Retina (tissue), 1 donor: ENCODE measurements at regions not wholly inside any gene's neighbourhood (a gene's known extent, or its start where the extent isn't known, plus 50 kb on each side); places are given as distances from the start of the nearest gene placed in this dataset.

Source experiments
- DNase-seq: peaks from one replicate; pipeline ENCODE4 v3.0.0-alpha.2; 2016

DNA sequence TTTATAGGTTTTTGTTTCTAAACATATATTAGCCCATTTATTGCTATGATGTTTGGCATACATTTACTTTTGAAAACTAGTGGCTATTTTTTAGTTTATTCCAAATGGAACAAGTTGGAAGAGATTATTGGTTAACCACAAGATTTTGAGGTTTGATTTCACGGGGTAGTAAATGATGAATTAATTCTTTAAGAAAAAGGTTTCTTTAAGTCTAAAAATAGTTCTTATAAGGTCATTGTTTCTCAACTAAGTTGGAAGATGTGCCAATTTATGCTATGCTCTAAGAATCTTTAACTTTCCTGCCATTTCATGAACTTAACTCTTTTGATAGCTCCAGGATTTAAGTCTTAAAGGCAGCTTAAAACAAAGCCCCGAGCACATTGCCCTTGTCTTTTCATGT is 183.8 kb downstream of the LMO4 start:
- DNase-seq, result no peak

DNA sequence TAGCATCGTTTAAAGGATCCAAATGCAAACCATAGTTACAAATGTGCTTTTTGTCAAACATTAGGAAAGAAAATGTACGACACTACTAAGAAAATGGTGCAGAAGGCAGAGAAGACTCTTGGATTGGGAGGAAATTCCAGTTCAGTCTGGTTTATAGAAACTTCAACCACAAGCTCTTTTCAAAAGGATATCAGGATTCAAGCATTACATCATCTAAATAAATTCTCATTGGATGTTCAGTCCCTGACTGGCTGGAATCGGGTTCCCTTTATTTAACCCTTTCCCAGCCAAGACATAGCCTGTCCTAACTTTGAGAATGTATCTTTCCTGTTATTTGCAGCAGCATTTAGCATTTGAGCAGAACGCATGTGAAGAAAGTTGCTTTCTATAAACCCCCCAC is 184.6 kb downstream of the LMO4 start:
- DNase-seq, result no peak

DNA sequence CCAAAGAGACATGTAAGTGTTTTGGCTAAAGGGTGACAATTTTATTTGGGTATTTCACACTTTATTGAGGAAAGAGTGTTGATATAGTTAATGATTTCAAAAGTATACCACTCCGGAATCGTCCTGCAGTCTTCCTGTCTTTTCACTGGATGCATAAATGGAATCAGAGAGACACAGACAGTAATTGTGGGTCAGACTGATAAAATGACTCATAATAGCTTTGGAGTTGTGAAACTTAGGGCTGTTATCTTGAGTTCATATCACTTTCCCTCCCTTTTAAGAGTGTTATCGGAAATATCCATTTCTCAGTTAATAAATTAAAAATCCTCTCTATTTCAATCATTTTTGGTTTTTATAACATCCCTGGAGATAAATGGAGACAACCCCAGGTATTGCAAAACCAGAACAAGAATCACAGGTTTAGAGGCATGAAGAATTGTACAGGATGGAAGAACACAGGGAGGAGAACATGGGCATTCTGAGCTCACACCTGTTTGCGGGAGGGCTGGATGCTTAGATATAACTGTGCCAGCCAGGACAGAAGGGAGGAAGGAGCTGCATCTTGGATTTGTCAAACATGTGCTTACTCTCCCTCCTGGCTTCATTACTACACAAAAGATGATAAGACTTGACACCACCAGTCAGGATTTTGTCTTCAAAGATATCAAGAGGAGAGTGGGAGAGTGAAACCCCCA is 185.4 kb downstream of the LMO4 start:
- no peak for DNase-seq

DNA sequence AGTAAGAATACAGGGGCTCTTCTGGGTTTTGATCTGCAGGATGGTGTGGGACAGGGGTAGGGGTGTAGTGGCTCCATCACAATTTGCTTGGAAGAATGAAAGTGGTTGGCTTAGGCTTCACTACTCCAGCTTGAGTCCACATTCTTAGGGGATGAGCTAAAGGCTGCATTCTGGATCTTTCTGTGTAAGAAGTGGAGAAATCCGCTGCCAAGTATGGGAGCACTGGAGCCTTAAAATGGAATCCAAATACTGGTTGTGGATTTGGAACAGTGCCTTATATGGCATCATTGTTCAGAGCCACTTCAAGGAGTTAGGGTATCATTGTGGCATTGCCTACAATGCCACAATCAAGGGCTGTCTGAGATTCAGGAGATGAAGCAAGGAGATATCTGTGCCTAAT is 187.1 kb downstream of the LMO4 start:
- DNase-seq, result no peak

DNA sequence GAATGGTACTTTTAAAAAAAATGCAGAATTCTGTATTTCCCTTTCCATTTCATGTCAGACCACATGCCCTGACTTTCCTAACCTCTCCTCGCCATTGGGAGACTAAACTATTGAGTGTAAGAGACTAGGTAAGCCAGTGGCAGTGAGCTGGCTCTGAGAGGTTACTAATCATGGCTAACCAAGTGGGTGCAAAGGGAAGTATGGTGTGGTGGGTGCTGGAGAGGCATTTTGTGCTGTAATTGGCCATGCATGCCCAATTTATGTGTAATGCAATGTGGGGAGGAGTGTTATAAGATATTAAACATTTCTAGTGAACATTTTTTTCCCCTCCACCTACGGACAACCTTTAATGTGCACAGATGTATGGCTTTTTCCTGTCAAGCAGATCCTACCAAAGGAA is 190.1 kb downstream of the LMO4 start:
- no peak for DNase-seq

DNA sequence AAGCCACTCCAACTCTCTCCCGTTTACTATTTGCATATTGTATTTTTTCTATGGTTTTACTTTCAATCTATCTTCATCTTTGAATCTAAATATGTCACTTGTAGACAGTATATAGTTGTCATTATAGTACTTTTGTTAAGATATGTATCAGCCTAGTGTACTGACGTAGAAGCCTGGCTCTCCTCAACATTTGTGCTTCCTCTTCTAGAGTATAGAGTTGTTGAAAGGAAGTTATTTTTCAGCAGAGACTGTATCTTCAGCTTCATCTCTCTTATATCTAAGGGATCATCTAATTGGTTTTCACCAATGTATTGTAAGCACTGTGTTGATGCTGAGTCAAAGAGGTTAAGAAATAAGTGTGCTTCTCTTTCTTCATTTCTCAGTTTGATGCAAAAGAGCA is 192.8 kb downstream of the LMO4 start:
- DNase-seq, result no peak

DNA sequence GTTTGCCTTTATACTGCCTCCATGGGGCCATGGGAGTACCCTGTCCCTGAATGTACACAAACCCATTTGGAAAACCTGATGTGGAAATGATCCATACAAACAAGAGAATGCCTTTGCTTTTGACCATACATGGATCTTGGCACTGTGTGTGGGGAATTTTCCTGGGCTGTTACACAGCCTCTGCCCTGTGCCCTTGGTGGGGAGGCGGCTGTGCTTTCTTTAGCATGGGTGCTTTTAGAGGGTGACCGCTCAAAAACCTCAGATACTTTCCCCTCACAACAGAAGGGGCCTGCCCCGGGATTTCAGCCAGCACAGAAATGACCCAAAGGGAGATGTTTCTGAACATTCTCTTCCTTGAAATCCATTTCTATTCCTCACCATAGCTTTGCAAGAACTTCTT is 194.8 kb downstream of the LMO4 start:
- DNase-seq, result no peak

DNA sequence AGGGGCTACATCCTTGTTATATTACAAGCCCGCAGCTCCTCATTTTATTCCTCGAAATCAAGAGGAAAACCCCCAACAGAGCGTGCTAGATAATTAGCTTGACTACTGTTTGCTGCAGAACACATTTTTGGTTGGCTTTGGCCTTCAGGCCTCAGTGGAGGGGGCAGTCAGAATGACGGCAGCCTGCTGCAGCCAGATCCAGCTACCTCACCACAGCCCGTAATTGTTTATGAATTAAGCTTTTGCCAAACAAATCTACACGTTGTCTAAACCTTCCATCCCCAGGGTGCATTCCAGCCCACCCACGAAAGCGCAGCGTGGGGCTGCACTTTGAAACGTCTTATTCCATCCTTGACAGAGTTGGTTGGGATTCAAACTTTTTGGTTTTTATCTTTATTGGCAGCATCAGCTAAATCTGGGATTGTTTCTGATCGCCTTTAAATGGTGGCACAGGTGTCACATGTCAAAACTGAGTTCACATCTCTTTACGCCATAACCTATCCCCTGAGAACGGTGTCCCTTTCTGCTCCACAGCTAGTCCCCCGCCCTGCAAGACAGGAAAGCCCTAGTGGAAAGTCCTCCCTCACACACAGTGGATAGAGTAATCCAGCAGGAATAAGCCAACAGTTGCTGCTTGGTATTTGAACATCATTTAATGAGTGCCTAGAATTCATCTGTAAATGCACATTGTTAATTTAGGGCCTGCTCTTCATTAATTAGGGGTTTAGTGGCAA is 195.5 kb downstream of the LMO4 start:
- no peak for DNase-seq

DNA sequence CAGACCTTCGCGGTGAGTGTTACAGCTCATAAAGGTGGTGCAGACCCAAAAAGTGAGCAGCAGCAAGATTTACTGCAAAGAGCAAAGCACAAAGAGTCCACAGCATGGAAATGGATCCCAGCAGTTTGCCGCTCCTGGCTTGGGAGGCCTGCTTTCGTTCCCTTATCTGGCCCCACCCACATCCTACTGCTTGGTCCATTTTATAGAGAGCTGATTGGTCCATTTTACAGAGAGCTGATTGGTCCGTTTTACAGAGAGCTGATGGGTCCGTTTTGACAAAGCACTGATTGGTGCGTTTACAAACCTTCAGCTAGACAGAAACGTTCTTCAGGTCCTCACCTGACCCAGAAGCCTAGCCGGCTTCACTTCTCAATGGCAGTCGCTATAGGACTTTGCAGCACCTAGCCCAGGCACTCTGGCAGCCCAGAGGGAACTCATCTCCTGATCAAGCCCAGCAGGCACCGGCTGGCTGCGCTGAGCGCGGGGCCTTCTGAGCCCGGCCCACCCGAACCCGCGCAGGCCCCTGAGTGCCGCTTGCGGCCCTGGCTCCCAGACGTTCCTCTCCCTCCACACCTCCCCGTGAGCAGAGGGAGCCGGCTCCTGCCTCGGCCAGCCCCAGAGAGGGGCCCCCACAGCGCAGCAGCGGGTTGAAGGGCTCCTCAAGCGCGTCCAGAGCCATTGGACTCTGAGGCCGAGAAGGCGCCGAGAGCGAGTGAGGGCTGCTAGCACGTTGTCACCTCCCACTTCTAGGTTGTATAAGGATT is 200.3 kb downstream of the LMO4 start:
- no peak for DNase-seq

DNA sequence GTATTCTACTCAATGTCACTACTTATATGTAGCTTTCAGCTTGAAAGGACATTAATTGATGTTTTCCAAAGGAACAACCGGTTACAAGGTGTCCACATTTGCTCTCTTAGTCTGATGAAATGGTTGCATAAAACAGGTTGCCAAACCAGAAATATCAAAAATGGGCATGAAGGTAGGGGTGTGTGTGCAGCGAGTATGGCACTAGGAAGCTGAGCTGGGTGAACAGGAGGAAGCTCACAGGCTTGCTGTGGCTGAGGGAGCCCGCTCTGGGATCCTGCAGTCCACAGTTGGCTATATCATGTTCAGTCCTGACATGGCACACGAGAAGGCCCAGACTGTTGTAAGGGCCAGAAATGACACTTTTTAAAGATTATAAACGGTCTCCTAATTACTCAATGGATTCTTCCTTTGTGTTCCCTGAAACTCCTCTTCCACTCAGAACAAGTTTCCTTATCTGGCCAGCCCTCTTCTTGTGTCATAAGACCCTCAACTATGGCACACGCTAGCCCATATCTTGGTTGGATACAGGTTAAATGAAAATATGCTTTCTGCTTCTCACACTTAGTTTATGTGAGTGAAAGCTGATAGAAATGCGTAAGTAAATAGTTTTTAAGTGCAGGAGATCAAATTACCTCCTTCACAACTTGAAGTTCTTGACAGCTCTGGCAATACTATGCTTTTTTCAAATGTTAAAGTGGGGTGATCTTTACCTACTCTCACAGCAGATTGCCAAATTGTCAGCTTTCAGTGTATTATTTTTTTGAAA is 201.5 kb downstream of the LMO4 start:
- DNase-seq, result no peak

DNA sequence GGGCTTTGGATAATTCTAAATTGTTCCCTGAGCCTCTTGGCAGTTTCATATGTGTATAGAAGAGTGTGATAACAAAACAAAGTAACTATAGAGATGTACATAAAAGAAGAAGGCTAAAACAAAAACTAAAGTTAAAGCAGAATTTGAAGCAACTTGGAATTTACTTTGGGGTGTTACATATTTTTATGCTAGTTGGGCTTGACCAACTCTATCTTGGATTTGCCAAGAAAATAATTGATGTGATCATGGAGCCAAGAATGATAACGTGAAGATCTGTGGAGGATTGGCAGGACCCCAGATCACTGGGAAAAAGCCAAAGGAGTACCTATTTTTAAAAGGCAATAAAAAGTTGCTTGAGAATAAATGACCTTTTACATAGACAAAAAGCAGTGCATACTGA is 206.9 kb downstream of the LMO4 start:
- no peak for DNase-seq

DNA sequence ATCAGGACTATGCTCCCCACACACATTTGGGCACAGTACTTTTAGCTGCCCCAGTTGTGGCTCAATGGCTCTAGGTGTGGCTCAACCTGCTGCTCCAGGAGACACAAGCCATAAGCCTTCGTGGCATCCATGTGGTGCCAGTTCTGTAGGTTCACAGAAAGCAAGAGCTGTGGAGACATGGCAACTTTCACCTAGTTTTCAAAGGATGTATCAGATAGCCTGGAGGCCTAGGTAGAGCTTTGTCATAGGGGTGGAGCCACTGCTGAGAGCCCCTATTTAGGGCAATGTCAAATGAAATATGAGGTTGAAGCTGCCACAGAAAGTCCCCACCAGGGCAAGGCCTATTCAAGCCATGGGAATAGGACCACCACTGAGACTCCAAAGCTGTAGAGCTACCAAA is 210.5 kb downstream of the LMO4 start:
- DNase-seq, result no peak

DNA sequence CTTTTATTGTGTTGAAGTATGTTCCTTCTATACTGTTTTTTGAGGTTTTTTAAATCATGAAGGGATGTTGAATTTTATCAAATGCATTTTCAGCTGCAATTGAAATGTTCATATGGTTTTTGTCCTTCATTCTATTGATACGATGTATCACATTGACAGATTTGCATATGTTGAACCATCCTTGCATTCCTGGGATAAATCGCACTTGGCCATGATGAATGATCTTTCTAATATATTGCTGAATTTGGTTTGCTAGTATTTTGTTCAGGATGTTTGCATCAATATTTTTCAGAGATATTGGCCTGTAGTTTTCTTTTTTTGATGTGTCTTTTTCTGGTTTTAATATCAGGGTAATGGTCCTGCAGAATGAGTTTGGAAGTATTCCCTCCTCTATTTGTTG is 214.0 kb downstream of the LMO4 start:
- no peak for DNase-seq

DNA sequence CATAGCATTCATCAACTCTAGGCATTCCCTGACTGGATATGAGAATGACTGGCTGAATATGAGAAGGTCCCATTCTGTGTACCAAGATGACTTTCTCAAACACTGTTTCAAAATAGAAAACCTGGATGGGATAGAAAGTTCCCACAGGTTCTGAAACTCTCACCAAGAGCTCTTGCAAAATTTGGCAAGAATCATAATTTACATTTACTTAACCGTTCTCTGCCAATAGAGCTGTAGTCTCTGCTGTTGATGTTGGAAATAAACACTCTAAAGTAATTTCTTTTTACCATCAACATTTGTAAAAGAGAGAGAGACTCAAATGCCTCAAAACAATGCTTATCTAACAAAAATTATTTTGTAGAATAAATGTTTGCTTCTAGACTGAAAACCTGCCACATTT is 221.1 kb downstream of the LMO4 start:
- no peak for DNase-seq

DNA sequence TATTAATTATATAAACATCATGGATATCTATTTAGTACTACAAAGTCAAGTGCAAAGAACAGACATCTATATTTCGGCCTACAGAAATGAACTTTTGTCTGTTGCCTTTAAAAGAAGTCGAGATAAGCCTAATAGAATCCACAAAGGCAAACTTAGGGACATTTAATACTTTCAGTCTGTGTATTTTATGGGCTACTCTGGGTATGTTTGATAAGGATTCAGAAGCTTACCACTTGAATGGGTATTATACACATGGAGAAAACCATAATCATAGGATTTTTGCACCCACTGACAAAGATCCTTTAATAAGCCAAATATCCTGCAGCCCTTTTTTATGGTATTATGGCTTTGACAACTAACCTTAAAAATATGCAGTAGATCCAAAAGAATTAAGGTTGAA is 224.8 kb downstream of the LMO4 start:
- no peak for DNase-seq

DNA sequence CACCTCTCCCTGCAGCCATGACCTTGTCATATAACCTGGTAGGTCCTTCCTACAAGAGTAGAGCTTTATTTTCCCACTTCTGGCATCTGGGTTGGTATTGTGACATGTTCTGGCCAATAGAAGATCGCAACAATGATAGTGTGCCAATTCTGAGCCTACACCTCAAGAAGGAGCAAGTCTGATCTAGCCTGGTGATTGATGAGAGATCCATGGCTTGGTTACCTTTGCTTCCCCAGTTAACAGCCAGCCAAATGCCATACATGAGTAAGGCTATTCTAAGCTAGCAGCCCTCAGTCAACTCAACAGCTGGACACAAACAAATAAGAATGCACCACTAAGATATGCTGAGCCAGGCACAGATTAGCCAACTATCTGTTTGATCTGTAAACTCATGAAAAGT is 226.7 kb downstream of the LMO4 start:
- no peak for DNase-seq

DNA sequence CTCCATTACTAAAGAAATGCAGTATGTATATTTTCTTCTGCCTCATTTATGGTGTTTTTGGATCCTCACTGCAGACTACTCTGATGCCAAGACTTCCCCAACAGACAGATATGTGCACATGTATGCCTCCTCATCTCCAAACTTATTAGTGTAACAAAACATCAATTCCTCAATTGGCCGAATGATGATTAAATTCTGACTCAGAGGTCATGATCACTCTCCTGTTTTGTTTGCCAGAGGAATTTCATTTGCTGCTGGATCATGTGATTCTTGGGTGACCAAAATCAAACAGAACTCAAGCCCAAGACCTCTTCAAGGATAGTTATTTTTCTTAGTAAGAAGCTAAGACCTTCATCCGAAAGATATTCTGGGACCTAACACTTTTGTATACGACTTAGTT is 227.6 kb downstream of the LMO4 start:
- no peak for DNase-seq

DNA sequence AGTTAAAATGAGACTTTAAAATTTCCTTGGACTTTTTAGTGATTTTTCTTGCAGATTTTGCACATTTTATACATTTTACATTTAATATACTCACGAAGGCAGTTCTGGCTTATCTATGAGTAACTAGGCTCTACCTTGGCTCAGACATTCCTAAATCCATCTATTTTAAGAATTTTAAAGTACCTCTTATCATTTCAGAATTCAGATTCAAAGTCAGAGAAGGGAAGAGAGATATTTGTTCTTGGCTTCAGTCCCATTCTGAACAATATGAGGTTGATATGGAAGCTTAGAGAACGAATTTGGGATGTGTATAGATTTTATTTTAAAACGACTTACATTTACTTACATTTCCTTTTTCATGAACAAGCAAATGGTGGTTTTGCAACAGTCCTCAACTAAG is 230.2 kb downstream of the LMO4 start:
- no peak for DNase-seq

DNA sequence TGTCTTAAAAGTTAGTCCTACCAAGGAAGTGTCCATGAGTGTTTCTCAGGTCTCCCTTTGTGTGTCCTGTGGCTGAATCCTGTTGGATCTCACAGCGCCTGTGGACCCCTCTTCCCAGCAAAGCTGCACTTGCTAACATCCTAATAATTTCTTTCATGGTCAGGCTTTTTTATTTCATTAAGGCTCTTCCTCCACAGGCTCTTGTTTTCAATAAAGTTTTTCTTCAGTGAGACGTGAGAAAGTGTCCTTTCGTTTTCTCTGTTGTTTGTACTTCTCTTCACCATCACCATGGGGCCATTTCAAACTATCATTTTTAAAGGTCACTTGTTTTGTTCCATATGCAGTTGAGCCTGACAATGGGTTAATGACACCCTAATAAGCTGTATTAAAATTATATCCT is 231.5 kb downstream of the LMO4 start:
- peak; percentile 45 for DNase-seq

DNA sequence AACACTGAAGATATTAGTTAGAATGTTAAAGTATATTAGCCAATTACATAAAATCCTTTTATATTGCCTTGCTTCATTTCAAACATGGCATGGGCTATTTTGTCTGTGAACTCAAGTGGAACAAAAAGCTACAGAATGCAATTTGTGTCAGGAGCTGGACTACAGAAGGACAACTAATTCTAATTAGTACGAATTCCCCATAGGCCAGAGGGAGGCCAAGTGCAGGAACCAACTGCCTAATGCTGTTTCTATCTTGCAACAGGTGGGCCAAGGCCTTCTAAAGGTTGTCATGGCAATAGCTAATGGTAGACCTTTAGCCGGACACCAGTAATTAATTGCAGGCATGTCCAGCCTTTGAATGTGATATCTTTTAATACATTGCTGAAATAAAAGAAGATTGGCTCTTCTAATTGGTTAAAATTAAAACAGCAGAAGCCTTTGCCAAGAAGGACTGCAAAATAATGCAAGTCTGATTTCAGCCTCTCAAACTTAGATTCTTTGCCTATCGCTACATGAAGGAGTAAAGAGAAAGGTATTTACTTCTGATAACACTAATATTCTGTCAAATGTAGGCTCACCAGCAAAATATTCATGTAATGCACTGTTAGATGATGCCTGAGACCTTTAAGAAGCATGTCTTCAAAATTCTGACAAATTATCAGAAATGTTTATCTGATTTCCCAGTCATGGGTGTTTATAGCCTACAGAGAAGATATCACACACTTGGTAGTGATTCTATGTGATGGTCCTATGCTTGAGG is 232.1 kb downstream of the LMO4 start:
- DNase-seq, result peak; percentile 68

DNA sequence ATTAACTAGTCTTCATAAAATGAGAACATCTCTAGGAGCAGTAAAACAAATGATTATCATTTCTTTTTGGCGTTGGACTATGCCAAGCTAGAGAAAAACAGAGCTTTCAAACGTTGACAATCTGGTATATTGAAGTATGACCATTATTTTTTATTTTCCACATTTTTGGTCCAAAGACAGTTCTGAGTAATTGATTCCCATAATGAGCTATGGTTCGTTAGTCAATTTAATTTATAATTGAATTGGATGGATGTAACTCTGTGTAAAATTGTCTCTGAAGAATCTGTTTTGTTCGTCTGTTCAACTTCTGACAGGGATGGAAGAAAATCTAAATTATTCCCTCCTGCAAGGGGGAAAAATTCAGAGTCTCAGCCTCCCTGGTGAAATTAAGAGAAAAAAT is 234.5 kb downstream of the LMO4 start:
- no peak for DNase-seq

DNA sequence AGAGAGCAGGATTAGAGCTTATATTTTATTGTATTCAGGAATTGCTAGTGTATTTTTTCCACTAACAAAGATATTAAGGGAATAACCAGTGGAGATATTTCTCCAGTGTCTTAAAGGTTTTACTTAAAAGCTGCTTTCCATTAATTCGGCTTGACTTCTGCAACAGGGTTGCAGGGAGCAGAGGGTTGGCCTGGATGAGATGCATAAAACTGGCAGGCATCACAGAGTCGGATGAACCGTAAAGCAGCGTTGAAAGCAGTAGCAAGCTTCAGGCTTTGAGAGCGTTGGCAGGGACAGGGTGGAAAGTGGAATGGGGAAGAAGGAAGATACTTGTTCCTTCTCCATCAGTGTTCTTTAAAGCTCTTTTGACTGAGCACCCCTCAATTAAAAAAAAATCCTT is 237.2 kb downstream of the LMO4 start:
- peak; percentile 31 for DNase-seq

DNA sequence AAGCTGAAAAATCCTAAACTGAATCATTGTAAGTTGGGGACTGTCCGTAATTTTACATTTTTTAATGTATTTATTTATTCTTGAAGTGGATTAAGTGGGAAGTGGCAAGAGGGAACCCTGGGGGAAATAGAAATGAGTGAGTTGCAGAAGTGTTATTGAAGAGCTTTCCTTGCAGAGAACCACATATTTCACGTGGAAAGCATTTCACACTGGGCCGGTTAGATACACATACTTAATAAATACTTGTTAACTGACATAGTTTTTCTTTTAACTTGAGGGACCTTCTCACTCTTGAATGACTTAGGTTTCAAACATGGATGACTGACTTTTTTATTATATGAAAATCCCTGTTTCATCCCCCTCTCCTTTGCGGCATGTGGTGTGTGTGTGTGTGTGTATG is 239.3 kb downstream of the LMO4 start:
- DNase-seq, result no peak
